AG04450 (cell line): ENCODE measurements at regions not wholly inside any gene's neighbourhood (a gene's known extent, or its start where the extent isn't known, plus 50 kb on each side); places are given as distances from the start of the nearest gene placed in this dataset.

Source experiments
- CTCF ChIA-PET: fragments of 300-600, 350-600 bp; formaldehyde crosslinking; extraction: SDS; loops from one replicate; lab custom pipeline; 2022; ENCODE audit warnings: antibody characterized with exemption, inconsistent platforms; lab: Charles Lee
- POLR2A ChIA-PET: fragments of 350-600 bp; formaldehyde crosslinking; extraction: SDS; loops from one replicate; lab custom pipeline; 2021; ENCODE audit warnings: antibody characterized with exemption, inconsistent platforms; lab: Yijun Ruan, JAX
- DNase-seq: peaks from one replicate; pipeline ENCODE4 v3.0.0-alpha.2; 2011; ENCODE audit warnings: low read depth, low spot score
- H3K27ac ChIP-seq: one replicate; pipeline ENCODE4 v1.5.1; 2012; ENCODE audit warnings: low read depth, low read length, control low read depth
- H3K27me3 ChIP-seq: one replicate; pipeline ENCODE4 v1.6.0; 2012; ENCODE audit warnings: low read length; ENCODE audit not compliant: control insufficient read depth, insufficient read depth
- H3K4me3 ChIP-seq: 2 replicates; pipeline ENCODE4 v1.5.1; 2011; ENCODE audit warnings: mild to moderate bottlenecking, low read depth, low read length, control low read depth
- H3K9me3 ChIP-seq: 2 replicates; pipeline ENCODE4 v1.5.1; 2012; ENCODE audit warnings: low read length; ENCODE audit not compliant: control insufficient read depth, insufficient read depth
- TF ChIP-seq, protein P1 (sequence below): IDR thresholded peaks from 2 replicates; pipeline ENCODE4 v1.5.1; 2011; ENCODE audit warnings: low read depth, low read length, control low read depth, inconsistent platforms

- Histone ChIP-seq H3K27me3 (peaks cover 16% of the 10 kb centered on the region), H3K9me3 (no peaks in the 10 kb centered on the region), H3K27ac (no peak overlapping the region), H3K4me3 (no peak overlapping the region)
- ChIA-PET POLR2A (no interaction called here), CTCF (no interaction called here)
- no peak for DNase-seq
- TF ChIP-seq, protein P1, sequence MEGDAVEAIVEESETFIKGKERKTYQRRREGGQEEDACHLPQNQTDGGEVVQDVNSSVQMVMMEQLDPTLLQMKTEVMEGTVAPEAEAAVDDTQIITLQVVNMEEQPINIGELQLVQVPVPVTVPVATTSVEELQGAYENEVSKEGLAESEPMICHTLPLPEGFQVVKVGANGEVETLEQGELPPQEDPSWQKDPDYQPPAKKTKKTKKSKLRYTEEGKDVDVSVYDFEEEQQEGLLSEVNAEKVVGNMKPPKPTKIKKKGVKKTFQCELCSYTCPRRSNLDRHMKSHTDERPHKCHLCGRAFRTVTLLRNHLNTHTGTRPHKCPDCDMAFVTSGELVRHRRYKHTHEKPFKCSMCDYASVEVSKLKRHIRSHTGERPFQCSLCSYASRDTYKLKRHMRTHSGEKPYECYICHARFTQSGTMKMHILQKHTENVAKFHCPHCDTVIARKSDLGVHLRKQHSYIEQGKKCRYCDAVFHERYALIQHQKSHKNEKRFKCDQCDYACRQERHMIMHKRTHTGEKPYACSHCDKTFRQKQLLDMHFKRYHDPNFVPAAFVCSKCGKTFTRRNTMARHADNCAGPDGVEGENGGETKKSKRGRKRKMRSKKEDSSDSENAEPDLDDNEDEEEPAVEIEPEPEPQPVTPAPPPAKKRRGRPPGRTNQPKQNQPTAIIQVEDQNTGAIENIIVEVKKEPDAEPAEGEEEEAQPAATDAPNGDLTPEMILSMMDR = no peak
Observed at GRCh38 chr1:113248494-113248893, 141.8 kb upstream of the MAGI3 start.

DNA sequence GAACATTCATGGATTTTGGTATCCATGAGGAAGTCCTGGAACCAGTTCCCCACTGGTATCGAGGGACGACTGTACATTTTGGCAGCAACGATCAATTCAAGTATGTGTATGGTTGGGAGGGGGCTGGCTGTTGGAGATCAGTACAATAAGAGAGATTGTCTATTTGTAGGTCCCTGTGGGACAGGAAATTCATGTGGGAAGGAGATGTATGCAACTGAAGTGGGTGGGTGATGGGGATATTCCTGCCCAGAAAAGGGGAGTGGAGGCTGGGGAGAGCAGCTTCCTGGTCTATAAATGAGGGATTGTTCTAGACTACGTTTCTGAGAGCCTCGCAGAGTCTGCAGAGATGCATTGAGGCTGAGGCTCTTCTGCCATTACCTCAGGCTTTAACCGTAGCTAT lies 140.2 kb upstream of the MAGI3 start:
- no peak for DNase-seq
- Histone ChIP-seq H3K9me3 (no peaks in the 10 kb centered on the region), H3K27ac (no peak overlapping the region), H3K4me3 (no peak overlapping the region), H3K27me3 (peaks cover 15% of the 10 kb centered on the region)
- ChIA-PET POLR2A (no interaction called here), CTCF (no interaction called here)
- TF ChIP-seq, protein P1 = no peak

GRCh38 chr1:113252166-113252565 lies 138.1 kb upstream of the MAGI3 start:
- no peak overlapping the region for H3K4me3 ChIP-seq
- CTCF ChIA-PET = no interaction called here
- H3K9me3 ChIP-seq = no peaks in the 10 kb centered on the region
- DNase-seq = no peak
- H3K27me3 ChIP-seq = peaks cover 19% of the 10 kb centered on the region
- TF ChIP-seq, protein P1 = no peak
- POLR2A ChIA-PET = no interaction called here
- no peak overlapping the region for H3K27ac ChIP-seq

- Histone ChIP-seq H3K9me3 (no peaks in the 10 kb centered on the region), H3K4me3 (no peak overlapping the region), H3K27ac (no peak overlapping the region), H3K27me3 (peaks cover 19% of the 10 kb centered on the region)
- ChIA-PET CTCF (no interaction called here), POLR2A (no interaction called here)
- TF ChIP-seq, protein P1 = no peak
- DNase-seq = no peak
Observed at GRCh38 chr1:113253187-113253586, 137.1 kb upstream of the MAGI3 start.

GRCh38 chr1:113253590-113253989 lies 136.7 kb upstream of the MAGI3 start:
- POLR2A ChIA-PET = no interaction called here
- DNase-seq = no peak
- Histone ChIP-seq H3K27ac (no peak overlapping the region), H3K9me3 (no peaks in the 10 kb centered on the region), H3K4me3 (no peak overlapping the region), H3K27me3 (peaks cover 19% of the 10 kb centered on the region)
- CTCF ChIA-PET = no interaction called here
- TF ChIP-seq, protein P1 = no peak
